ENCODE measurements at regions not wholly inside any gene's neighbourhood (a gene's known extent, or its start where the extent isn't known, plus 50 kb on each side); places are given as distances from the start of the nearest gene placed in this dataset.

DNA sequence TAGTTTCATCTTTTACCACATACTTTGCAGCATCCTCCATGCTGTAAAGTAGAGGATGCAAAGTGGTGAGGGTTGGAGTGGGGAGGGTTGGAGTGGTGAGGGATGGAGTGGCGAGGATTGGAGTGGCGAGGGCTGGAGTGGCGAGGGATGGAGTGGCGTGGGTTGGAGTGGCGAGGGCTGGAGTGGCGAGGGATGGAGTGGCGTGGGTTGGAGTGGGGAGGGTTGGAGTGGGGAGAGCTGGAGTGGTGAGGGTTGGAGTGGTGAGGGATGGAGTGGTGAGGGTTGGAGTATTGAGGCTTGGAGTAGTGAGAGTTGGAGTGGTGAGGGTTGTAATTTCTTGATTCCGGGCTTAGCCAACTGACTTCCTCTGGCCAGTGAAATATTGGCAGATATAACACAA is 618.3 kb downstream of the MRPL39 start:
- ChIA-PET POLR2A (no interaction called here), CTCF (no interaction called here)
- H3K36me3 ChIP-seq (ENCODE audit: control insufficient read depth in 2 of 2, insufficient read depth in 1 of 2, low read length in 2 of 2), result no peaks in the 10 kb centered on the region

DNA sequence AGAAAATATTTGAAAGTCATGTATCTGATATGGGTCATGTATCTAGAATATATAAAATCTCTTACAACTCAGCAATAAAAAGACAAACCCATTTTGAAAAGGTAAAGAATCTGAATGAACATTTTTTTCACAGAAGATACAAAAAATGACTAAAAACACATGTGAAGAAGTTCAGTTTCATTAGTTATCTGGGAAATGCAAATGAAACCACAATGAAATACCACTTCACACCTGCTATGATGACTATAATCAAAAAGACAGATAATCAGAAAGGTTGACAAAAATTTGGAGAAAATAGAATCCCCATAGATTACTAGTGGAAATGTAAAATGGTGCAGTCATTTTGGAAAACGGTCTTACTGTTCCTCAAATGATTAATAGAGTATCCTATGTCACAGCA is 631.0 kb downstream of the MRPL39 start:
- no peak overlapping the region for H3K4me3 ChIP-seq (ENCODE audit: low read depth, low read length)
- H3K9me3 ChIP-seq (ENCODE audit: control insufficient read depth, insufficient read depth, low read depth, low read length), result no peaks in the 10 kb centered on the region
- no peaks in the 10 kb centered on the region for H3K36me3 ChIP-seq (ENCODE audit: control insufficient read depth in 2 of 2, insufficient read depth in 1 of 2, low read length in 2 of 2)
- ChIA-PET POLR2A (no interaction called here), CTCF (no interaction called here)
- H3K27ac ChIP-seq (ENCODE audit: extremely low read depth, low read depth, low read length), result no peak overlapping the region
- TF ChIP-seq, protein P1, sequence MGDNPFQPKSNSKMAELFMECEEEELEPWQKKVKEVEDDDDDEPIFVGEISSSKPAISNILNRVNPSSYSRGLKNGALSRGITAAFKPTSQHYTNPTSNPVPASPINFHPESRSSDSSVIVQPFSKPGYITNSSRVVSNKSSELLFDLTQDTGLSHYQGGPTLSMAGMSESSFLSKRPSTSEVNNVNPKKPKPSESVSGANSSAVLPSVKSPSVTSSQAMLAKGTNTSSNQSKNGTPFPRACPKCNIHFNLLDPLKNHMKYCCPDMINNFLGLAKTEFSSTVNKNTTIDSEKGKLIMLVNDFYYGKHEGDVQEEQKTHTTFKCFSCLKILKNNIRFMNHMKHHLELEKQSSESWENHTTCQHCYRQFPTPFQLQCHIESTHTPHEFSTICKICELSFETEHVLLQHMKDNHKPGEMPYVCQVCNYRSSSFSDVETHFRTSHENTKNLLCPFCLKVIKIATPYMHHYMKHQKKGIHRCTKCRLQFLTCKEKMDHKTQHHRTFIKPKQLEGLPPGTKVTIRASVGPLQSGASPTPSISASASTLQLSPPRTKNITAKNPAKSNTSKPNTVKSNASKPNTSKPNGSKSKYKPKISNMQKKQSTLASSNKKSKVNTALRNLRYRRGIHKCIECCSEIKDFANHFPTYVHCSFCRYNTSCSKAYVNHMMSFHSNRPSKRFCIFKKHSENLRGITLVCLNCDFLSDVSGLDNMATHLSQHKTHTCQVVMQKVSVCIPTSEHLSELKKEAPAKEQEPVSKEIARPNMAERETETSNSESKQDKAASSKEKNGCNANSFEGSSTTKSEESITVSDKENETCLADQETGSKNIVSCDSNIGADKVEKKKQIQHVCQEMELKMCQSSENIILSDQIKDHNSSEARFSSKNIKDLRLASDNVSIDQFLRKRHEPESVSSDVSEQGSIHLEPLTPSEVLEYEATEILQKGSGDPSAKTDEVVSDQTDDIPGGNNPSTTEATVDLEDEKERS (tag by site-specific recombination; IDR thresholded peaks at IDR 0.05), result no peak
- TF ChIP-seq ZNF670 (tag by site-specific recombination; IDR thresholded peaks at IDR 0.05; ENCODE audit: low read depth) (no peak), ZNF37A (tag by site-specific recombination; IDR thresholded peaks at IDR 0.05) (no peak), ZNF2 (tag by site-specific recombination; IDR thresholded peaks at IDR 0.05) (no peak), ZNF549 (tag by site-specific recombination; IDR thresholded peaks at IDR 0.05) (no peak), IKZF3 (tag by site-specific recombination; IDR thresholded peaks at IDR 0.05) (no peak), ZNF701 (tag by site-specific recombination; IDR thresholded peaks at IDR 0.05) (no peak), GLI4 (tag by site-specific recombination; IDR thresholded peaks at IDR 0.05) (no peak), ZNF426 (tag by site-specific recombination; IDR thresholded peaks at IDR 0.05) (no peak), ZNF404 (tag by site-specific recombination; IDR thresholded peaks at IDR 0.05) (no peak), ZNF274 (IDR thresholded peaks at IDR 0.05; ENCODE audit: low read length) (no peak), ZNF274 (tag by site-specific recombination; IDR thresholded peaks at IDR 0.05; ENCODE audit: borderline replicate concordance) (no peak), ZNF571 (tag by site-specific recombination; IDR thresholded peaks at IDR 0.05) (no peak), ZNF132 (tag by site-specific recombination; IDR thresholded peaks at IDR 0.05; ENCODE audit: borderline replicate concordance) (no peak), MYNN (tag by site-specific recombination; IDR thresholded peaks at IDR 0.05; ENCODE audit: borderline replicate concordance) (no peak), SP7 (tag by site-specific recombination; IDR thresholded peaks at IDR 0.05) (no peak), GLIS2 (tag by site-specific recombination; IDR thresholded peaks at IDR 0.05) (no peak), OSR2 (tag by site-specific recombination; IDR thresholded peaks at IDR 0.05) (no peak)
- TF ChIP-seq, protein P2, sequence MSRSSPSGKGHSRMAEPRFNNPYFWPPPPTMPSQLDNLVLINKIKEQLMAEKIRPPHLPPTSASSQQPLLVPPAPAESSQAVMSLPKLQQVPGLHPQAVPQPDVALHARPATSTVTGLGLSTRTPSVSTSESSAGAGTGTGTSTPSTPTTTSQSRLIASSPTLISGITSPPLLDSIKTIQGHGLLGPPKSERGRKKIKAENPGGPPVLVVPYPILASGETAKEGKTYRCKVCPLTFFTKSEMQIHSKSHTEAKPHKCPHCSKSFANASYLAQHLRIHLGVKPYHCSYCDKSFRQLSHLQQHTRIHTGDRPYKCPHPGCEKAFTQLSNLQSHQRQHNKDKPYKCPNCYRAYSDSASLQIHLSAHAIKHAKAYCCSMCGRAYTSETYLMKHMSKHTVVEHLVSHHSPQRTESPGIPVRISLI (tag by site-specific recombination; IDR thresholded peaks at IDR 0.05), result no peak
- TF ChIP-seq, protein P3, sequence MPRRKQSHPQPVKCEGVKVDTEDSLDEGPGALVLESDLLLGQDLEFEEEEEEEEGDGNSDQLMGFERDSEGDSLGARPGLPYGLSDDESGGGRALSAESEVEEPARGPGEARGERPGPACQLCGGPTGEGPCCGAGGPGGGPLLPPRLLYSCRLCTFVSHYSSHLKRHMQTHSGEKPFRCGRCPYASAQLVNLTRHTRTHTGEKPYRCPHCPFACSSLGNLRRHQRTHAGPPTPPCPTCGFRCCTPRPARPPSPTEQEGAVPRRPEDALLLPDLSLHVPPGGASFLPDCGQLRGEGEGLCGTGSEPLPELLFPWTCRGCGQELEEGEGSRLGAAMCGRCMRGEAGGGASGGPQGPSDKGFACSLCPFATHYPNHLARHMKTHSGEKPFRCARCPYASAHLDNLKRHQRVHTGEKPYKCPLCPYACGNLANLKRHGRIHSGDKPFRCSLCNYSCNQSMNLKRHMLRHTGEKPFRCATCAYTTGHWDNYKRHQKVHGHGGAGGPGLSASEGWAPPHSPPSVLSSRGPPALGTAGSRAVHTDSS (tag by site-specific recombination; IDR thresholded peaks at IDR 0.05), result no peak
- no peaks in the 10 kb centered on the region for H3K4me1 ChIP-seq (ENCODE audit: control insufficient read depth, insufficient read depth, low read length)

More for the DNA sequence above, 618.3 kb downstream of the MRPL39 start:
- Histone ChIP-seq H3K4me3 (ENCODE audit: low read depth, low read length) (no peak overlapping the region), H3K27ac (ENCODE audit: extremely low read depth, low read depth, low read length) (no peak overlapping the region), H3K4me1 (ENCODE audit: control insufficient read depth, insufficient read depth, low read length) (no peaks in the 10 kb centered on the region), H3K9me3 (ENCODE audit: control insufficient read depth, insufficient read depth, low read depth, low read length) (no peaks in the 10 kb centered on the region)
- no peak for TF ChIP-seq ZBTB7A (tag by site-specific recombination; IDR thresholded peaks at IDR 0.05; ENCODE audit: low read depth)
- TF ChIP-seq ZNF146 (tag by site-specific recombination; IDR thresholded peaks at IDR 0.05), result no peak
- TF ChIP-seq ZNF549 (tag by site-specific recombination; IDR thresholded peaks at IDR 0.05), result no peak
- TF ChIP-seq ZNF10 (tag by site-specific recombination; IDR thresholded peaks at IDR 0.05), result no peak
- TF ChIP-seq ZFP69B (tag by site-specific recombination; IDR thresholded peaks at IDR 0.05), result no peak
- no peak for TF ChIP-seq KLF10 (tag by site-specific recombination; IDR thresholded peaks at IDR 0.05)

Data from HEK293 (cell line).